Left lobe of liver (tissue), 2 donors: ENCODE measurements at regions not wholly inside any gene's neighbourhood (a gene's known extent, or its start where the extent isn't known, plus 50 kb on each side); places are given as distances from the start of the nearest gene placed in this dataset.

Source experiments
- ATAC-seq: fragments of 200-7000 bp; cut with Tn5 transposase; one replicate; pipeline ENCODE4 v1.9.1; 2020; ENCODE audit warnings: mild to moderate bottlenecking, moderate library complexity
- DNase-seq: peaks from one replicate; pipeline ENCODE4 v3.0.0-alpha.2; 2020; ENCODE audit warnings: low spot score
- donor health status: DM: no; HTN: no; CAD: no; lungs with moderate emphysema.
- donor health status: DM: no; HTN: yes; CAD: no.

DNA sequence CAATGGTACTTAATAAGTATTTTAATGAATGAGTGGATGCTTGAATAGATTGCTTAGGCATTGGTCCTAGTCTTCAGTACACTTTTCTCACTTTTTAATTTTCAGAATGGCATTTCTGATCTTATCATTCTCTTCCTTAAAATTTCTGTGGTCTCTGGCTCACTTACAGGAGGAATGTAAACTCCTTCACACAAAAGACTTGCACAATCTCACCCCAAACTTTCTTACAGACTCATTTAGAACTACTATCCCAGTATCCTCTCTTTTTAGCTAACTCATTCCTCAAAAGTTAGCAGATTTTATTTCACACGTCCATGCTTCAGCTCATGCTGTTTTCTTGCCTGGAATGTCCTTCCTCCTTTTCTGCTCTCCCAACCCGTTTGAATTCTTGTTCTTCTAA, 350.1 kb downstream of the GRXCR1 start:
- no peak for ATAC-seq
- no peak for DNase-seq

DNA sequence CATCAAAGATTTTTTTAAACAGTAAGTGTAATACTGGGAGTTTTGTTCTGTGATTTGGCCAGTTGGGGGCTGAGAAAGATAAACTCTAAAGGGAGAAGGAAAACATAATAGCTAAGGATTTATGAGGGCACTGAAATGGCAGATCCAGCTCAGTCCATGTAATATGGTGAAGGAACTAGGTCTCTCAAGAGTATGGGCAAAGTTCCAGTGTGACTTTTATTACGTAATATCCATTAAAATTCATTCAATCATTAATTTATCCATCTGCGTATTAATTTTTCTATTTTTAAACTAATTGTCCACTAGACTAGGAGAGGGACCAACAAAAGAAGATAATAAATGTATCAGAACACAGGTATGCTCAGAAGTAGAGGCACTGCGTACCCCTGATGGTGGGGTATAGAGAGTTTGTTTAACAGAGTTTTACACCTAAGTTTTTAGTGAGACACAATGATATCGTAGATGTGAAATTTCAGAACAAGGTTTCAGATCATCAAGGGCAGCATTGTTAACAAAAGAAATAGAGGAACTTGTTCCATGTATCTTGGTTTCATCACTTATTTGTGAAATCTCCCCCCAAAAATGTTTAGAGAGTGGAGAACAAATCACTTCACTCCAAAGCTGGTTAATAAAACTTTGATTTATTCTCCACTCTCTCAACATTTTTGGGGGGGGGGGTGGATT, 351.1 kb downstream of the GRXCR1 start:
- no peak for ATAC-seq

GRCh38 chr4:43244688-43245382, 352.3 kb downstream of the GRXCR1 start:
- no peak for ATAC-seq
- no peak for DNase-seq

More for the DNA sequence above, 351.1 kb downstream of the GRXCR1 start:
- DNase-seq, result no peak

DNA sequence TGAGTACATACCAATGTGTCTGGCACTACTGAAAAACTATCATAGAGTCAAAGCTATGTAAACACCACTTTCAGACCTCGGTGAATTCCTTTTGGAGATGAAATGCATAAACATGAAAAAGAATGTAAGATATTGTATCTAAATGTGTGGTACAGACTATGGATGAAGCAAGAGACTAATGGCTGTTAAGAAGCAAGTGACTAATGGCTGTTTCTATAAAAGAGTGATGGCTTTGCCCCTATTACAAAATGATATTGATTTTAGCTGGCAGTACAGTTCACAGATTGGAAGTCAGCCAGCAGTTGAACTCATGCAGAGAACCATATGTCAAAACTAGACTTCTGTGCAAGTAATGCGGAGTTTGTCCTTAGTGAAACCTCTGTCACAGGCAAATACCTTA, 359.3 kb downstream of the GRXCR1 start:
- DNase-seq, result no peak

DNA sequence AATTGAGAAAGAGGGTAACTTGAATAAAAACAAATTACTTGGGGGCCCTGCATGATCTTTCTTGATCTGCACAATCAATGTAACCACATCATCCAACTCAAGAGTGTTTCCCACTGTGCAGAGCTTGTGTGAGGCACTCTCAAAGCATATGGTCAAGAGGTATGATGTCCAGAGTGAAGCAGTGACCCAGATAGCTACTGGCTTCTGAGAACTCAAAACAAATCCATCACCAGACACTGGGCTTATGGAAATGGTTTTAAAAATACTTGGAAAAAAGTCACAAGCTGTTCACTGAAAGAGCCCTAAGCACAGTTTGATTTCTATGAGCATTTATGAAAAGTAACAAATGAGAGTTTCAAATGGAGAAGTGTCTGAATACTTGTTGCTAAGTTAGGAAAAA, 361.0 kb downstream of the GRXCR1 start:
- DNase-seq (no peak), ATAC-seq (no peak)

More for the DNA sequence above, 359.3 kb downstream of the GRXCR1 start:
- no peak for ATAC-seq

- no peak for DNase-seq
- ATAC-seq, result no peak
Observed at GRCh38 chr4:43264730-43265129, 372.2 kb downstream of the GRXCR1 start.

DNA sequence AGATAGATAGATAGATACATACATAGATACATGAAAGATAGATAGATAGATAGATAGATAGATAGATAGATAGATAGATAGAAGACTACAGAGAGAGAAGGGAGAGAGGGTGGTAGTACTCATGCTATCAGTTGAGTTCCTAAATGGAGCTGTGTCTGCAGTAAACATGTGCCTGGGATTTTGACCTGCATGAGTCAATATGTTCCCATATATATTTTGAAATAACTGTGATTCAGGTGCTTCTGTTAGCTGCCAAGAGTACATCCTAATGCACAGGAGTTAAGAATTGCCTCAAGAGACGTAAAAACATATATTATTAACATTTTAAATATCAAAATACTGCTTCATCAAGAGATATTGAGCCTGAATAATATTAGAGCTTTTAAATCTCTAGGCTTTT, 379.4 kb downstream of the GRXCR1 start:
- no peak for DNase-seq

DNA sequence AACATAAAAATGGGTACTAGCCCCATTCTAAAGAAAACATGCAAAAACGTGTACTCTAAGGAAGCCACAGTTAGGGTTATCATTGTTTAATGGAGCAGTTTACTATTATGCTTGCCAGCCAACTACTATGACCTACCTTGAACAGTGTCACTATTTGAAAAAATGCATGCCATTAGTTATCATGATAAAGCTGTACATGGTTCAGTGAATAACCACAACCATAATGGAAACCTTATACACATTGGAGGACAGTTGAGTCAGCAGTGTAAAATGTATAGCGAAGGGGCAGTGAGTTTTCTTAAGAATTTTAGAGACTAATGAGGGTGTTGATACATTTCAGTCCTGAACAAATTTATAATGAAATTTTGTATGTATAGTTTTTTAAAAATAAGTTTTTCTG, 381.9 kb downstream of the GRXCR1 start:
- no peak for DNase-seq
- ATAC-seq, result no peak

More for the DNA sequence above, 379.4 kb downstream of the GRXCR1 start:
- ATAC-seq, result no peak

DNA sequence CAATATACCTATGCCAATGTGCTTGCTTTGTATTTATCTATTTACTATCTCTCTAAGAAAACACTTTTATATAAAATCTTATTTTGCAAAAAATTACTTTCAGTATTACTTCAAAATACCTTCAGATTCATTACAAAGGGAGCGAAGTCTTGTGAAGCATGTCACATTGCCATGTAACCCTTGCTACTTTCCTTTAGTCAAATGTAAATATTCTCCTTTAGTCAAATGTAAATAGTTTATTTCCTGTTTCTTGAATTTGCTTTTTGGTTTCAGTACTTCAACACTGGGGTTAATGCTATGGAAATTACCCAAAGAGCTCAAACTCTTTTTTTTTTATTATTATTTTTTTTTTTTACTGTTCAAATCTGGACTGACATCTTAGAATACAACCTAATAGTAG, 383.3 kb downstream of the GRXCR1 start:
- ATAC-seq (no peak), DNase-seq (no peak)

GRCh38 chr4:43276321-43276720, 383.8 kb downstream of the GRXCR1 start:
- DNase-seq (no peak), ATAC-seq (no peak)

- ATAC-seq, result no peak
- no peak for DNase-seq
Observed at GRCh38 chr4:43277003-43277402, 384.5 kb downstream of the GRXCR1 start.

GRCh38 chr4:43282534-43282933, 390.0 kb downstream of the GRXCR1 start:
- ATAC-seq (no peak), DNase-seq (no peak)

DNA sequence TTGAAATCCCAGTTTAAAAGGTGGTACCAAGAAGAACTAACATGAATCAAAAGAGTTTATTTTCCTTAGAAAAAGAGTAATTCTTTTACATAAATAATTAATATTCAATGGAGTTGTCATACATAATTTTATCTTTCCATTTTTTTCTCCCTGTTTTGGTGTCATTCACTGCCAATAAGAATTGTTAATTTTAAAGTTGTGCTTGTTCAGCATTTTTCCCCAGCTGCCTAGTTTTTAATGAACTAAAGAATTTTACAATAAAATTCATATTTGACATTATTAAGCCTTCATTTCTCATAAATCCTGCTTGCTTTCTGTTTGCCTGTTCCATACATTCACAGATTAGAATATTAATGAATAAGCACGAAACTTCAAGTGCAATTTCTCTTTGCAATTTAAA, 393.6 kb downstream of the GRXCR1 start:
- DNase-seq (no peak), ATAC-seq (no peak)

DNA sequence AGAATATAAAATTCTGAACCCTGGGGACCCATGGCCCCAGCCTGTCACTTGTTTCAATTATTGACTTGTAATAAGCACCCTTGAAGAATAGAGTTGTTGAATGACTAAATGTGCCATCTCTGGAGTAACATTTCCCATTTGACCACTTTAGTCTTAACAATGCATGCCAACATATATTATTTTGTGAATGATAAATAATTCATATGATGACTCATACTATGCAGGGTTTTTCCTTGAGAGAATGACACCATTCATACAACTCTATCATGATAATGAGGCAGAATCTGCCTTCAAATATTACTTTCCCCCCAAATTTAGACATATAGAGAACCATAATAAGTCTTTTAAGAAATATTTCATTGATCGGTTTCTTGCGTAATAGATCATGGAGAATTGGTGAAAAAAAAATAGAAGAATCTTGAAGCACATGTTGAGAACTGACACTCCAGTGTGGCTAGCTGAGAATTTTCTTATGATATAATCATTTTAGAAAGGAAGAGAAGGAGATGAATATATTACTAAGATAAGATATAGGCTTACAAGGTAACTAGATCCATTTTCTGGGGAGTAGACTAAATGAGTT, 404.5 kb downstream of the GRXCR1 start:
- ATAC-seq (no peak), DNase-seq (no peak)

- ATAC-seq (no peak), DNase-seq (no peak)
Observed at GRCh38 chr4:43316813-43317212, 424.3 kb downstream of the GRXCR1 start.

GRCh38 chr4:43325220-43325967, 432.9 kb downstream of the GRXCR1 start:
- DNase-seq, result no peak
- ATAC-seq, result no peak

DNA sequence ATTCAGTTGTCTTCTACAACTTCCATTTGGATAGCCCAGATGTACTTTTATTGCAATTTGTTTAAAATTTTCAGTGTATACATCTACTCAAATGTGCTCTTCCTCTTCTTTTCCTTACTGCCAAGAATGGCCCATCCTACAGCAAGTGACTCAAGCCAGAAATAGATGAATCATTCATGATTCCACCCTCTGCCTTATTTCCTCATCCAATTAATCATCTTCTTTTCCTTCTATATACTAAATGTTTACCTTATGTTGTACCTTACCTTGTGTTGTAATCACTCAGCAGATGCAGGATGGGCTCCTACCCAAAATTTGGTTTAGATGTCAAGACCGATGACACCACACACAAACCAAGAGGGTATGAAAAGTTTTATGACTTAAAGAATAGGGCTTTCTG, 437.8 kb downstream of the GRXCR1 start:
- no peak for ATAC-seq
- no peak for DNase-seq

GRCh38 chr4:43331226-43332051, 438.9 kb downstream of the GRXCR1 start:
- no peak for ATAC-seq
- DNase-seq, result no peak

DNA sequence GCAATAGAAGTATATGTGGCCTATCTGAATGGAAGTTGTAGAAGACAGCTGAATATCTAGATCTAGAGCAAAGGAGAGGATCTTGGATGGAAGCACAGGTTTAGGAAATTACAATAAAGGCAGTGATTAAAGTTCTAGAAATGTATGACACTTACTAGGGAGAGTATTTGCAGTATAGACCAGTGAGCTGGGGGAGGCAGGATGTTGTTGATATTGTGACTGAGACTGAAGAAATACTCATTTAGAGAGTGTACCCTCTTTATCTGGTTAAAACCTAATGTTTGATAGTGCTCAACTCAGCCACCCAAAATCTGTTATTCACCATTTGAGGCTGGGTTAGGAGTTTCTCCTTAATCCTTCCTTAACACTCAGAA, 439.5 kb downstream of the GRXCR1 start:
- ATAC-seq, result no peak
- DNase-seq, result no peak

- ATAC-seq, result no peak
- DNase-seq, result no peak
Observed at GRCh38 chr4:43337707-43338106, 445.2 kb downstream of the GRXCR1 start.

DNA sequence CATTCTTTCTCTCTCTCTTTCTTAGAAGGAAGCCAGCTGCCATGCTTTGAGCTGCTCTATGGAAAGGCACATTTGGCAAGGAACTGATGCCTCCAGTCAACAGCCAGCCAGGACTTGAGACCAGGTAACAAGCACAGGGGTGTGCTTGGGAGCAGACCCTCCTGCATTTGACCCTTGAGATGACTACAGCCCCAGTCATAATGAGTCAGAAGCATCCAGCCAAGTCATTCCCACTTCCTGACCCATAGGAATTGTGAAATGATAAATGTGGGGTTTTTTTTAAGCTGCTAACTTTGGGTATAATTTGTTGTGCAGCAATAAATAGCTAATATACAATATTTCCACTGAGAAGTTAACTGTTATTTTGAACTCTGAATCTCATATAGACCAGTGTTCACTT, 446.9 kb downstream of the GRXCR1 start:
- no peak for DNase-seq
- no peak for ATAC-seq
